Thyroid gland (tissue), 4 donors: ENCODE measurements at regions not wholly inside any gene's neighbourhood (a gene's known extent, or its start where the extent isn't known, plus 50 kb on each side); places are given as distances from the start of the nearest gene placed in this dataset.
"Not testable (repeated sequence)": the region's sequence is repeated elsewhere in the genome, so short reads cannot be mapped to it uniquely, and the experiment has no call there.

Experiments
- POLR2A ChIP-seq, 2 donors: fragments of 450-650 bp; IDR thresholded peaks; one replicate each; pipeline ENCODE4 v1.6.1; 2017; ENCODE audit warnings: antibody characterized with exemption in 2 of 2, mild to moderate bottlenecking in 2 of 2, moderate library complexity in 1 of 2
- TF ChIP-seq, protein P1 (sequence below), 6 experiments: fragments of 200-600 bp in 3 of 6; fragments of 450-650 bp in 3 of 6; sonication (generic) in 3 of 6; IDR thresholded peaks; one replicate each; pipeline ENCODE4 v1.5.1; 2016 to 2019; ENCODE audit warnings: antibody characterized with exemption in 6 of 6, mild to moderate bottlenecking in 2 of 6, inconsistent platforms in 1 of 6, moderate library complexity in 1 of 6

DNA sequence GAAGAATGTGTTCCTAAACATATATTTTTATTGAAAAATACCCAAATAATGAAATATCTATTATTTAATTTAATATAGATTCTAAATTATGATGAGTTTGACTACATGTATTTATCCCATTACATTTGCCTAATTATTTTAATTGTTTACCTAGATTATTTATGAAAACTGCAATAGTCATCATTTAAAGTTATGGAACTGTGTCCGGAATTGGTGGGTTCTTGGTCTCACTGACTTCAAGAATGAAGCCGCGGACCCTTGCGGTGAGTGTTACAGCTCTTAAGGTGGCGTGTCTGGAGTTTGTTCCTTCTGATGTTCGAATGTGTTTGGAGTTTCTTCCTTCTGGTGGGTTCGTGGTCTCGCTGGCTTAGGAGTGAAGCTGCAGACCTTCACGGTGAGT is 96.5 kb downstream of the CHCHD4 start:
- not testable (repeated sequence) for TF ChIP-seq POLR2A (IDR thresholded peaks at IDR 0.05)
- TF ChIP-seq, protein P1, sequence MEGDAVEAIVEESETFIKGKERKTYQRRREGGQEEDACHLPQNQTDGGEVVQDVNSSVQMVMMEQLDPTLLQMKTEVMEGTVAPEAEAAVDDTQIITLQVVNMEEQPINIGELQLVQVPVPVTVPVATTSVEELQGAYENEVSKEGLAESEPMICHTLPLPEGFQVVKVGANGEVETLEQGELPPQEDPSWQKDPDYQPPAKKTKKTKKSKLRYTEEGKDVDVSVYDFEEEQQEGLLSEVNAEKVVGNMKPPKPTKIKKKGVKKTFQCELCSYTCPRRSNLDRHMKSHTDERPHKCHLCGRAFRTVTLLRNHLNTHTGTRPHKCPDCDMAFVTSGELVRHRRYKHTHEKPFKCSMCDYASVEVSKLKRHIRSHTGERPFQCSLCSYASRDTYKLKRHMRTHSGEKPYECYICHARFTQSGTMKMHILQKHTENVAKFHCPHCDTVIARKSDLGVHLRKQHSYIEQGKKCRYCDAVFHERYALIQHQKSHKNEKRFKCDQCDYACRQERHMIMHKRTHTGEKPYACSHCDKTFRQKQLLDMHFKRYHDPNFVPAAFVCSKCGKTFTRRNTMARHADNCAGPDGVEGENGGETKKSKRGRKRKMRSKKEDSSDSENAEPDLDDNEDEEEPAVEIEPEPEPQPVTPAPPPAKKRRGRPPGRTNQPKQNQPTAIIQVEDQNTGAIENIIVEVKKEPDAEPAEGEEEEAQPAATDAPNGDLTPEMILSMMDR (IDR thresholded peaks at IDR 0.05): not testable (repeated sequence)
